ENCODE measurements at regions not wholly inside any gene's neighbourhood (a gene's known extent, or its start where the extent isn't known, plus 50 kb on each side); places are given as distances from the start of the nearest gene placed in this dataset.

- no peak for TF ChIP-seq EP300 (IDR thresholded peaks at IDR 0.05)
- TF ChIP-seq POLR2A (IDR thresholded peaks at IDR 0.05): no peak
- TF ChIP-seq CTCF (IDR thresholded peaks at IDR 0.05): no peak
These were observed 156.3 kb downstream of the BCOR start for GRCh38 chrX:39941332-39941920.

Measured in ovary (tissue), 3 donors.